ENCODE measurements at regions not wholly inside any gene's neighbourhood (a gene's known extent, or its start where the extent isn't known, plus 50 kb on each side); places are given as distances from the start of the nearest gene placed in this dataset.

DNA sequence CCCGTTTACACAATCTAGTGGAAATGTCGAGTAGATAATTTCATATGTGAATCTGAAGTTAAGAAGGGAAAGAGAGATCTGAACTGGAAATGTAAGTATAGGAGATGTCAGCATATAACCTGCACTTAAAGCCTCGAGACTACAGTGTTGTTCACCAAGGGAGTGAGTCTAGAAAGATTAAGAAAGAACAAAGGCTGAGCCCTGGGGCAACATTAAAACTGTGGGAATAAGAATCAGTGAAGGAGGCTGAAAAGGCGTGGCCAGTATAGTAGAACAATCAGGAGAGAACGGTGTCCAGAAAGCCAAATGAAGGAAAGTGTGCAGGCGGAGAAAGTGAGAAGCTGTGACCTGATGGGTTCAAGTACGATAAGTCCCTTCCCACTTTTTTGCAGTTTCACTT is 118.8 kb upstream of the TENM3 start:
- no peak for DNase-seq

DNA sequence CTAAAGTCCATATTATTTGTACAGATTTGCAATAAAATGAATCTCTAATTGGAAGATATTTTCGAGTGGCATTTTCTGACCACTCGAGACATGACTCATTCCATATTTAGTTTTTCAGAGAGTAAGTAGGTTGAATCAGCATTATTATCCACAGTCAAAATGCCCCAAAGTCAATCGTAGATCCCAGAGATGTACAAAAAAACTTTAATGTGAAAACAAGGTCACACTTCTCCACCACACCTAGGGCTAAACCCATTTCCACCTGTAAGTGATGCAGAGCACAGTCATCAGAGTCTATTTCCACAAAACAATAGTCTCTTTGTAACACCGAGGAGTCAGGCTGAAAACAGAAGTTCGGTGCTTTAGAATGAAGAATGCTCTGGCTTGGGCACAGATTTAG is 117.1 kb upstream of the TENM3 start:
- no peak for DNase-seq

- DNase-seq: no peak
Measured at GRCh38 chr4:182126603-182127002, 116.6 kb upstream of the TENM3 start.

- DNase-seq: no peak
Measured at GRCh38 chr4:182133033-182133432, 110.2 kb upstream of the TENM3 start.

GRCh38 chr4:182134261-182134660 is 108.9 kb upstream of the TENM3 start:
- DNase-seq: no peak

DNA sequence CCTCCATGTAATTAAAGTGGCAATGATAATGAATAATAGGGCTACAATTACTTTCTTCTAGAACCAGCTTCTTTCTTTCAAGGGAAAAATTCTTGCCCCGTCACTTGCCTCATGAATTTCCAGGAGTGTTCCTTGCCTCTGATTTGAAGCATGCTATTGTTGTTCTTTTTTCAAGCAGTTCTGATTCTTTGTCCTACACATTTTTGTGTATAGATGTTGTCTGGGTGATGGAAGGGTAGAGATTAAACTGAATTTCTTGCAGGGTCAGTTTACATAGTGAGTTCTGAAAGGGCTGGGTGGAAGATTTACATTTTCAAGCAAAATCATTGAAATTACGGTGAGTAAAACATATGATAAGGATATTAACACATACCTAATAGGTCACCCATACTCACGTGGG is 107.0 kb upstream of the TENM3 start:
- no peak for DNase-seq

GRCh38 chr4:182137343-182137742 is 105.9 kb upstream of the TENM3 start:
- DNase-seq: no peak

GRCh38 chr4:182139491-182139890 is 103.7 kb upstream of the TENM3 start:
- no peak for DNase-seq

GRCh38 chr4:182140547-182140946 is 102.7 kb upstream of the TENM3 start:
- DNase-seq: no peak

DNA sequence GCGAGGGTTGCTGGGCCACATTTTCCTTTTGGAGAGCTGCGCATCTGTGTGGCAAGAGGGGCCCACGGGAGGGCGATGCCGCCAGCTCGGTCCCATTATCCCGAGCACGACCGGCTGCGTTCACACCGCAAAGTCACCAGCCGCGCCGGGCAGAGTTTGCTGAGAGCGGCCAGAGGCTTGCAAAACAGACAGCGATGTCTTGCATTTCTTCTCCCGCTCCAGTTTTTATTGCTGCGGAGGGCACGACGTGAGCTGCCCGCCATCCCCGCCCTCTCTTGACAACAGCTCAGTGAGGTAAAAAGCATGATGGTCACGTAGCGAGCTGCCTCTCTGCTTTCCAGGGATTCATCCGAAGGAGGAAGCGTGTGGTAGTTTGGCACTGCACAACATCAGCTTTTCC is 102.1 kb upstream of the TENM3 start:
- DNase-seq: no peak

DNA sequence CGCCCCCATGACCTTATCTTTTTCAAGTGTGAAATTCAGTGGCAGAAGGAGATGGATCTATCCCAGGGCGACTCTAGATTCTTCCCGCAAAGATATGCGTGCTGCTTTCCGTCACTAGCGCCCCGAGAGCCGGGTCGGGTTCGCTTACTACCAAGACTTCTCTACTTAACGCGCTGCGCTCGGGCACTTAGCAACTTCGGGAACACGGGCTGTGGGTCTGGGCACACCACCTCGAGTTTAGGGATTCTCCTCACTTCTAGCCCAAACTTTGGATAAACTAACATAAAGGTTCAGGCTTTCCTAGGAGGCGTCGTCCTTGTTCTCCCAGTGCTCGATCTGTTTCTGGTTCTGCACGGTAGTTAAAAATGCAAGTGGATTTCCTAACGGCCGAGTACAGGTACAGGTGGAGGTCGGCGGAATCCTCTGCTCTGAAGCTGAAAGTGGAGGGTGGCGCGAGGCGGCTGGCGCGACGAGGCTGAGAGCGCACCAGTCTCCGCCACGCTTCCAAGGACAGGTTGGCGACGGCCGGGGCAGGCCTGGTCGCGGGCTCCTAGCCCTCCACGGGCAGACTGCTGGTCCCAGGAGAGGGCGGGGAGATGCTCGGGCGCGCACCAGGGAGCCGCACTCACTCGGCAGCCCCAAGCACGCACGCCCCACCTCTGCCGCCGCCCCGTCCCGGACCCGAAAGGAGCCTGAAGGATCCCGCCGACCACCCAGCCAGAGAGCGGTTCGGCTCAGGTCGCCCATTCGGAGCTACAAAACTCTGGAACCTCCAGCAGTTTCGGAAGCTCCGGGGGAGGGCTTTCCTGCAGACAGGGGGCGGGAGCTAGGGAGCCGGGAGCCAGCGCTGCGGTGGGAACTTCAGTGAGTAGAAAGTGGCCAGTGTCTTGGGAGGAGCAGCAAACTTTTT is 100.8 kb upstream of the TENM3 start:
- peak; percentile 8 for DNase-seq

GRCh38 chr4:182143086-182143821 is 99.9 kb upstream of the TENM3 start:
- no peak for DNase-seq

- peak; percentile 61 for DNase-seq
Measured at GRCh38 chr4:182143822-182144625, 99.2 kb upstream of the TENM3 start.

DNA sequence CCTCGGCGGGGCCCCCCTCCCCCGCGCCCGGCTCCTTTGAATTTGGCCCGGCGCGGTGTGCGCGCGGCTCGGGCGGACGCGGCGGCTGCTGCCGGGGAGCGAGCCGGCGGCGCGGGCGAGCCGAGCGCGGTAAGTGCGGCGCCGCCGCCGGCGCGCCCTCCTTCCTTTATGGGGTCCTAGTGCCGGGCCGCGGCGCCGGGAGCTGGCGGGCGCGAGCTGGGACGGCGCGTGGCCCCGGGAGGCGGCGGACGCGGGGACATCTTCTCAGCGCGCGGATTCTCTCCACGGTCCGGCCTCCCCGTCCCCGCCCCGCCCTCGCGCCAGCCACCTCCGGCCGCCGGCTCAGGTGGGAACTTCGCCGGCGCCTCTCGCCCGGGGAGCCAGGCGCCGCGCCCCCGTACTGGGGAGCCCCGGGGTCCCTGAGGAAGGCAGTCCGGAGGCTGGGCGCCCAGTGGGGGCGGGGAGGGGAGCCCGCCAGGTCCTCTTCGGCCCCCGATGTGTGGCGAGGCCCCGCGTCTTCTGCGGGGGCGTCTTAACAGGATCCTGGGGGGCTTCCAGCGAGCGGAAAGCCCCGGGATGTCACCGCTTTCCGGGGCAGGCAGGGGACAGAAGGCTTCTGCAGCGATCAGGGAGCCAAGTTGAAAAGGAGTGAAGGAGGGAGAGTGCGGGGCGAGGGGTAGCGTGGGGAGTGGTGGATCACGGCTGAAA is 98.4 kb upstream of the TENM3 start:
- no peak for DNase-seq

GRCh38 chr4:182145334-182145905 is 97.8 kb upstream of the TENM3 start:
- DNase-seq: no peak

DNA sequence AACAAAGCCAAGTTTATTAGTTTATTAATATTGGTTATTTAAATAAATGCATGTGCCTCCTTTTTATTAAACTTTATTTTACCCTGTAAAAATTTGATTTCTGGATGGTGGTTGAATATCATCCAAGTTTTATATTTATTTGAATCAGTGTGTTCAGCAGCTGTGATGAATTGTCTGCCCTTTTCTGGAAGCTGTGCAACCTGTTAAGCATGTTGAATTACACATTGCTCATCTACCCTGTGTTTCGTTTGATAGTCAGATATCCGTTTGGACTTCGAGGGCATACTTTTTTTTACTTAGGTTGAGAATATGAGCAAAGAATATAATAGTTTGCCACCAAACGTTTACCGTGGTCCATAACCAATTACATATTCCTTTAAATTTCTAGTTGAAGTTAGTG is 95.8 kb upstream of the TENM3 start:
- DNase-seq: no peak

DNA sequence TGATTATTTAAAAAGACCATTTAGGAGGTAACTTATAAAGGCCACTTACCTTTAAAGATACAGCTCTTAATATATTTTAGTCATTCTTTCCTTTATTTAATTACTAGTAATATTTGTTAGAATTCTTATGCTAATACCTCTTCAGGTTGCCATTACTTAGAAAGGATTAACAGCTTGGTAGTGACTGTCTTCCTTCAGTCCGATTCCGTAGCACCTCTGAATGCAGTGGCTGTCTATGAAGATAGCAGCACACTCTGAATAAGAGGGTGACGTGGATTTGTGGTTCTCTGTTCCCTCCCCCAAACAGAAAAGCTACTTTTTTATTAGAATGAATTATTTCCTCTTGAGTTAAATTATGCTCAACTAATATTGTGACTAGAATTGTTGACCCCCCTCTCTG is 92.6 kb upstream of the TENM3 start:
- no peak for DNase-seq

- DNase-seq: no peak
Measured at GRCh38 chr4:182155806-182156205, 87.4 kb upstream of the TENM3 start.

GRCh38 chr4:182163180-182163579 is 80.0 kb upstream of the TENM3 start:
- DNase-seq: no peak

- DNase-seq: no peak
Measured at GRCh38 chr4:182169572-182169971, 73.6 kb upstream of the TENM3 start.

DNA sequence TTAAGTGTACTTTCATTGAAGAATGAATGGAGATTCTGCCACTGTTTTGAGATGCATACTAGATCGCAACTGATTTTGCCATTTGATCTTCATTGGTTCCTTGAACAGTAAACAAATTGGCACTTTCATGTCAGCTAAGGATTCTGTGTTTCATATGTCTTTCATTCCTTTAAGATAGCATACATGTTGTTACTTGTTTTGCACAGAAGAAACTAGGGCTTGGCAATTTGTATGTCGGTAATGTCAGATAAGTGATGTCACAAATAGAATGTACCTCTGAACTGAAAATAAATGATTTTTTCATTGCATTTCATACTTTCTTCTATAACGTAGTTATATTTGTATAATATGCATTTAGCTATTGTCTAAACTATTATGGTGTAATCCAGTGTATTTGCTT is 73.2 kb upstream of the TENM3 start:
- DNase-seq: no peak

DNA sequence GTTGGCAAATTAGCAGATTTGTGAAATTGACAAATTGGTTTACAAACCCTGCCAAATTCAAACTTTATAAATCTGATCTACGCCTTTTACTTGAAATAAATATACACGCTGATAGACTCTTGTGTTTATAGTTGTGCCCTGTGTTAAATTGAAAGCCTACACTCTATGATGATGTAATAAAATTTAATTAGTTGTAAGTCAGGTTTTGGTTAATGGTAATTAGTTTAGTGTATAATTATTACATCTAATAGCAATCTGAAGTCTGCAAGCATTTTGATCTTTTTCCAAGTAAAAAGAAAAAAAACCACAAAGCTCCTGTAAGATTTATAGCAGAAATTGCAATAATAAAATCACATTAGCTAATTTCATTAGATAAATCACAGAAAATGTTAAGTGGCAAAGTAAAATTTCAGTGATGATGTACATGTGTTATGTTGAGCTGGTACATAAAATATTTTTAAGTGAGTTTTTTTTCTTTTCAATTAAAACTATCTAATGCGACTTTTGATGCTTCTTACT is 72.7 kb upstream of the TENM3 start:
- no peak for DNase-seq
